Neural progenitor cell (in vitro differentiated cells): ENCODE measurements at regions not wholly inside any gene's neighbourhood (a gene's known extent, or its start where the extent isn't known, plus 50 kb on each side); places are given as distances from the start of the nearest gene placed in this dataset.

Source experiments
- DNase-seq: peaks from one replicate; pipeline ENCODE4 v3.0.0-alpha.2; 2016; ENCODE audit warnings: low spot score
- H2AFZ ChIP-seq: fragments of 200-600 bp; sonication (generic); replicated peaks from 2 replicates; pipeline ENCODE4 v1.6.1; 2016; ENCODE audit warnings: antibody characterized with exemption
- H3F3A ChIP-seq: fragments of 200-600 bp; sonication (generic); 2 replicates; pipeline ENCODE4 v1.6.1; 2016; ENCODE audit warnings: antibody characterized with exemption, low read depth
- H3K27ac ChIP-seq: fragments of 200-600 bp; sonication (generic); 2 replicates; pipeline ENCODE4 v1.5.1; 2016; ENCODE audit warnings: mild to moderate bottlenecking
- H3K27me3 ChIP-seq: fragments of 200-600 bp; sonication (generic); 2 replicates; pipeline ENCODE4 v1.6.1; 2016; ENCODE audit warnings: mild to moderate bottlenecking, moderate library complexity
- H3K36me3 ChIP-seq: fragments of 200-600 bp; sonication (generic); 2 replicates; pipeline ENCODE4 v1.5.1; 2016
- H3K4me1 ChIP-seq: fragments of 200-600 bp; sonication (generic); 2 replicates; pipeline ENCODE4 v1.6.1; 2016; ENCODE audit warnings: mixed run types
- H3K4me2 ChIP-seq: fragments of 200-600 bp; sonication (generic); 2 replicates; pipeline ENCODE4 v1.6.1; 2016
- H3K4me3 ChIP-seq: fragments of 200-600 bp; sonication (generic); 2 replicates; pipeline ENCODE4 v1.5.1; 2016
- H3K79me2 ChIP-seq: fragments of 200-600 bp; sonication (generic); 2 replicates; pipeline ENCODE4 v1.6.1; 2016; ENCODE audit warnings: low read depth
- H3K9ac ChIP-seq: fragments of 200-600 bp; sonication (generic); 2 replicates; pipeline ENCODE4 v1.6.1; 2016
- H3K9me3 ChIP-seq: fragments of 200-600 bp; sonication (generic); 2 replicates; pipeline ENCODE4 v1.5.1; 2016; ENCODE audit warnings: low read depth
- H4K20me1 ChIP-seq: fragments of 200-600 bp; sonication (generic); 2 replicates; pipeline ENCODE4 v1.6.1; 2016; ENCODE audit warnings: low read depth
- H3K27ac Mint-ChIP-seq: 3 replicates; pipeline ENCODE4 v1.8.0; 2021; ENCODE audit warnings: mixed read lengths
- H3K27me3 Mint-ChIP-seq: 2 replicates; pipeline ENCODE4 v1.8.0; 2022; ENCODE audit warnings: low read depth, mild to moderate bottlenecking, inconsistent platforms, moderate library complexity, mixed read lengths; ENCODE audit not compliant: insufficient read depth
- H3K36me3 Mint-ChIP-seq: 3 replicates; pipeline ENCODE4 v1.8.0; 2021; ENCODE audit warnings: mixed read lengths
- H3K4me1 Mint-ChIP-seq: 3 replicates; pipeline ENCODE4 v1.8.0; 2021; ENCODE audit warnings: mixed read lengths
- H3K4me3 Mint-ChIP-seq: 3 replicates; pipeline ENCODE4 v1.8.0; 2021; ENCODE audit warnings: mild to moderate bottlenecking, moderate library complexity, mixed read lengths
- H3K9me3 Mint-ChIP-seq: 3 replicates; pipeline ENCODE4 v1.8.0; 2020; ENCODE audit warnings: mixed read lengths
- CTCF ChIP-seq: fragments of 200-600 bp; sonication (generic); IDR thresholded peaks from 2 replicates; pipeline ENCODE4 v1.5.1; 2017; ENCODE audit warnings: antibody characterized with exemption, mild to moderate bottlenecking
- EZH2 ChIP-seq: fragments of 200-600 bp; sonication (generic); IDR thresholded peaks from 2 replicates; pipeline ENCODE4 v1.6.1; 2017; ENCODE audit warnings: antibody characterized with exemption, mild to moderate bottlenecking, moderate library complexity
- EZH2phosphoT487 ChIP-seq: fragments of 200-600 bp; sonication (generic); IDR thresholded peaks from 2 replicates; pipeline ENCODE4 v1.6.1; 2017; ENCODE audit warnings: antibody characterized with exemption

GRCh38 chr5:35476036-35476435 lies 141.6 kb upstream of the SPEF2 start:
- H2AFZ ChIP-seq, result no peak overlapping the region

GRCh38 chr5:35473589-35473988 lies 144.1 kb upstream of the SPEF2 start:
- Mint-ChIP-seq H3K4me1 (peaks cover 2% of the 10 kb centered on the region), H3K27ac (no peak overlapping the region), H3K9me3 (no peaks in the 10 kb centered on the region), H3K4me3 (no peak overlapping the region), H3K36me3 (no peaks in the 10 kb centered on the region), H3K27me3 (peaks cover 7% of the 10 kb centered on the region)
- Histone ChIP-seq H3K9ac (no peak overlapping the region), H4K20me1 (no peaks in the 10 kb centered on the region), H3K4me3 (no peak overlapping the region), H3K4me2 (no peak overlapping the region), H3K79me2 (no peaks in the 10 kb centered on the region), H3K4me1 (no peaks in the 10 kb centered on the region), H3K27me3 (no peaks in the 10 kb centered on the region), H3K27ac (no peak overlapping the region), H3K9me3 (no peaks in the 10 kb centered on the region), H3K36me3 (no peaks in the 10 kb centered on the region), H2AFZ (no peak overlapping the region), H3F3A (no peaks in the 10 kb centered on the region)
- DNase-seq, result no peak
- no peak for TF ChIP-seq CTCF
- no peak for TF ChIP-seq EZH2
- TF ChIP-seq EZH2phosphoT487, result no peak

More at GRCh38 chr5:35476036-35476435, 141.6 kb upstream of the SPEF2 start:
- Histone ChIP-seq H3K4me3 (no peak overlapping the region), H3K9ac (no peak overlapping the region), H3K4me1 (no peaks in the 10 kb centered on the region), H3K9me3 (no peaks in the 10 kb centered on the region), H3F3A (no peaks in the 10 kb centered on the region), H3K79me2 (no peaks in the 10 kb centered on the region), H3K27ac (no peak overlapping the region), H4K20me1 (no peaks in the 10 kb centered on the region), H3K27me3 (no peaks in the 10 kb centered on the region), H3K36me3 (no peaks in the 10 kb centered on the region), H3K4me2 (no peak overlapping the region)
- Mint-ChIP-seq H3K4me1 (peaks cover 2% of the 10 kb centered on the region), H3K4me3 (no peak overlapping the region), H3K36me3 (no peaks in the 10 kb centered on the region), H3K9me3 (no peaks in the 10 kb centered on the region), H3K27ac (no peak overlapping the region), H3K27me3 (peaks cover 2% of the 10 kb centered on the region)
- TF ChIP-seq CTCF, result no peak
- no peak for TF ChIP-seq EZH2
- TF ChIP-seq EZH2phosphoT487, result no peak
- no peak for DNase-seq

GRCh38 chr5:35470866-35471265 lies 146.8 kb upstream of the SPEF2 start:
- H3K9ac ChIP-seq, result no peak overlapping the region
- H3K27ac ChIP-seq, result no peak overlapping the region
- no peaks in the 10 kb centered on the region for H3K27me3 ChIP-seq
- no peaks in the 10 kb centered on the region for H3K36me3 ChIP-seq
- Mint-ChIP-seq H3K27me3 (peaks cover 7% of the 10 kb centered on the region), H3K27ac (no peak overlapping the region), H3K36me3 (no peaks in the 10 kb centered on the region), H3K4me3 (no peak overlapping the region), H3K9me3 (no peaks in the 10 kb centered on the region), H3K4me1 (peaks cover 2% of the 10 kb centered on the region)
- no peak for DNase-seq
- H3K4me3 ChIP-seq, result no peak overlapping the region
- H3K9me3 ChIP-seq, result no peaks in the 10 kb centered on the region
- no peak overlapping the region for H2AFZ ChIP-seq
- H3K4me2 ChIP-seq, result no peak overlapping the region
- no peak for TF ChIP-seq EZH2phosphoT487
- TF ChIP-seq EZH2, result no peak
- no peak for TF ChIP-seq CTCF
- H3F3A ChIP-seq, result no peaks in the 10 kb centered on the region
- H3K79me2 ChIP-seq, result no peaks in the 10 kb centered on the region
- no peaks in the 10 kb centered on the region for H3K4me1 ChIP-seq
- no peaks in the 10 kb centered on the region for H4K20me1 ChIP-seq
